GM21723 (cell line): ENCODE measurements at regions not wholly inside any gene's neighbourhood (a gene's known extent, or its start where the extent isn't known, plus 50 kb on each side); places are given as distances from the start of the nearest gene placed in this dataset.

ENCODE experiments used
- ATAC-seq: cut with Tn5 transposase; IDR thresholded peaks from one replicate; pipeline ENCODE4 v1.9.1; 2021; ENCODE audit warnings: mild to moderate bottlenecking, moderate library complexity; ENCODE audit not compliant: unreplicated experiment

GRCh38 chr4:36492590-36492989 is 211.2 kb downstream of the DTHD1 start:
- no peak for ATAC-seq

GRCh38 chr4:36493251-36493650 is 211.8 kb downstream of the DTHD1 start:
- no peak for ATAC-seq

GRCh38 chr4:36494016-36494415 is 212.6 kb downstream of the DTHD1 start:
- no peak for ATAC-seq

- no peak for ATAC-seq
Observed at GRCh38 chr4:36494747-36495146, 213.3 kb downstream of the DTHD1 start.

- no peak for ATAC-seq
Observed at GRCh38 chr4:36502350-36502749, 220.9 kb downstream of the DTHD1 start.

- ATAC-seq = no peak
Observed at GRCh38 chr4:36508394-36508793, 227.0 kb downstream of the DTHD1 start.

- no peak for ATAC-seq
Observed at GRCh38 chr4:36509845-36510244, 228.4 kb downstream of the DTHD1 start.

GRCh38 chr4:36511785-36512184 is 230.4 kb downstream of the DTHD1 start:
- ATAC-seq = no peak

- ATAC-seq = no peak
Observed at GRCh38 chr4:36516522-36517095, 235.2 kb downstream of the DTHD1 start.

- no peak for ATAC-seq
Observed at GRCh38 chr4:36523182-36523581, 241.8 kb downstream of the DTHD1 start.

- no peak for ATAC-seq
Observed at GRCh38 chr4:36532670-36533379, 251.4 kb downstream of the DTHD1 start.

- no peak for ATAC-seq
Observed at GRCh38 chr4:36533944-36534343, 252.5 kb downstream of the DTHD1 start.

- ATAC-seq = no peak
Observed at GRCh38 chr4:36547383-36547782, 266.0 kb downstream of the DTHD1 start.

- no peak for ATAC-seq
Observed at GRCh38 chr4:36549252-36549651, 267.8 kb downstream of the DTHD1 start.

- no peak for ATAC-seq
Observed at GRCh38 chr4:36549992-36550391, 268.6 kb downstream of the DTHD1 start.

- peak; percentile 89 for ATAC-seq
Observed at GRCh38 chr4:36551697-36552214, 270.3 kb downstream of the DTHD1 start.

- ATAC-seq = no peak
Observed at GRCh38 chr4:36553029-36553428, 271.6 kb downstream of the DTHD1 start.

- ATAC-seq = no peak
Observed at GRCh38 chr4:36553453-36553852, 272.0 kb downstream of the DTHD1 start.

GRCh38 chr4:36556984-36557383 is 275.6 kb downstream of the DTHD1 start:
- ATAC-seq = no peak

GRCh38 chr4:36568575-36568974 is 287.2 kb downstream of the DTHD1 start:
- no peak for ATAC-seq

GRCh38 chr4:36573441-36573840 is 292.0 kb downstream of the DTHD1 start:
- no peak for ATAC-seq

- no peak for ATAC-seq
Observed at GRCh38 chr4:36574816-36575215, 293.4 kb downstream of the DTHD1 start.

- no peak for ATAC-seq
Observed at GRCh38 chr4:36582198-36582597, 300.8 kb downstream of the DTHD1 start.
